ENCODE measurements at regions not wholly inside any gene's neighbourhood (a gene's known extent, or its start where the extent isn't known, plus 50 kb on each side); places are given as distances from the start of the nearest gene placed in this dataset.

GRCh38 chr10:121131014-121131413 is 279.9 kb downstream of the WDR11 start:
- no peak overlapping the region for H3K4me3 ChIP-seq (ENCODE audit: low read length)
- DNase-seq (ENCODE audit: low read depth), result no peak
- no peak for TF ChIP-seq CTCF (conservative IDR thresholded peaks at IDR 0.05; ENCODE audit: low read length)

GRCh38 chr10:121131426-121132265 is 280.5 kb downstream of the WDR11 start:
- no peak for DNase-seq (ENCODE audit: low read depth)
- H3K4me3 ChIP-seq (ENCODE audit: low read length), result no peak overlapping the region
- TF ChIP-seq CTCF (conservative IDR thresholded peaks at IDR 0.05; ENCODE audit: low read length), result no peak

- no peak for DNase-seq (ENCODE audit: low read depth)
- no peak overlapping the region for H3K4me3 ChIP-seq (ENCODE audit: low read length)
- no peak for TF ChIP-seq CTCF (conservative IDR thresholded peaks at IDR 0.05; ENCODE audit: low read length)
These were observed 281.1 kb downstream of the WDR11 start for GRCh38 chr10:121132273-121132672.

GRCh38 chr10:121133901-121134300 is 282.7 kb downstream of the WDR11 start:
- no peak overlapping the region for H3K4me3 ChIP-seq (ENCODE audit: low read length)
- DNase-seq (ENCODE audit: low read depth), result no peak
- no peak for TF ChIP-seq CTCF (conservative IDR thresholded peaks at IDR 0.05; ENCODE audit: low read length)

GRCh38 chr10:121134711-121135110 is 283.5 kb downstream of the WDR11 start:
- no peak for TF ChIP-seq CTCF (conservative IDR thresholded peaks at IDR 0.05; ENCODE audit: low read length)
- no peak overlapping the region for H3K4me3 ChIP-seq (ENCODE audit: low read length)
- DNase-seq (ENCODE audit: low read depth), result no peak

- DNase-seq (ENCODE audit: low read depth), result no peak
- H3K4me3 ChIP-seq (ENCODE audit: low read length), result no peak overlapping the region
- TF ChIP-seq CTCF (conservative IDR thresholded peaks at IDR 0.05; ENCODE audit: low read length), result no peak
These were observed 284.4 kb downstream of the WDR11 start for GRCh38 chr10:121135512-121135911.

GRCh38 chr10:121137533-121137932 is 286.4 kb downstream of the WDR11 start:
- H3K4me3 ChIP-seq (ENCODE audit: low read length), result no peak overlapping the region
- TF ChIP-seq CTCF (conservative IDR thresholded peaks at IDR 0.05; ENCODE audit: low read length), result no peak
- DNase-seq (ENCODE audit: low read depth), result no peak

Measured in AG10803 (cell line).